ENCODE measurements at regions not wholly inside any gene's neighbourhood (a gene's known extent, or its start where the extent isn't known, plus 50 kb on each side); places are given as distances from the start of the nearest gene placed in this dataset.

DNA sequence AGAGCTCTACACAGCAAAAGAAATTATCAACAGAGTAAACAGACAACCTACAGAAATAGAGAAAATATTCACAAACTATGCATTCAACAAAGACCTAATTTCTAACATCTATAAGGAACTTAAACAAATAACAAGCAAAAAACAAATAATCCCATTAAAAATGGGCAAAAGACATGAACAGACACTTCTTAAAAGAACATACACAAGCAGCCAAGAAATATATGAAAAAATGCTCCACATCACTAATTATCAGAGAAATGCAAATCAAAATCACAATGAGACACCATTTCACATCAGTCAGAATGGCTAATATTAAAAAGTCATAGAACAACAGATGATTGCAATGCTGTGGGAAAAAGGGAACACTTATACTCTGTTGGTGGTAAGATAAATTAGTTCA, 100.7 kb upstream of the LGR5 start:
- Mint-ChIP-seq H3K27ac (ENCODE audit: low read depth, unreplicated experiment) (no peak overlapping the region), H3K9me3 (ENCODE audit: unreplicated experiment) (peaks cover 20% of the 10 kb centered on the region), H3K4me3 (ENCODE audit: unreplicated experiment) (no peak overlapping the region), H3K36me3 (ENCODE audit: insufficient read depth, unreplicated experiment) (no peaks in the 10 kb centered on the region), H3K4me1 (ENCODE audit: insufficient read depth, unreplicated experiment) (no peaks in the 10 kb centered on the region), H3K27me3 (ENCODE audit: insufficient read depth, unreplicated experiment) (peaks cover 6% of the 10 kb centered on the region)
- ChIA-PET CTCF (interaction anchor here (0.7 kb wide), 1 partner anchor 202 kb away, joined by 5 read pairs; no protein-coding TSS in a partner anchor), POLR2A (no interaction called here)
- BruUV-seq (replicated peaks) = no TSS peak
- intact Hi-C loops (cut with micrococcal nuclease) = no loop called here
- TF ChIP-seq, protein P1, sequence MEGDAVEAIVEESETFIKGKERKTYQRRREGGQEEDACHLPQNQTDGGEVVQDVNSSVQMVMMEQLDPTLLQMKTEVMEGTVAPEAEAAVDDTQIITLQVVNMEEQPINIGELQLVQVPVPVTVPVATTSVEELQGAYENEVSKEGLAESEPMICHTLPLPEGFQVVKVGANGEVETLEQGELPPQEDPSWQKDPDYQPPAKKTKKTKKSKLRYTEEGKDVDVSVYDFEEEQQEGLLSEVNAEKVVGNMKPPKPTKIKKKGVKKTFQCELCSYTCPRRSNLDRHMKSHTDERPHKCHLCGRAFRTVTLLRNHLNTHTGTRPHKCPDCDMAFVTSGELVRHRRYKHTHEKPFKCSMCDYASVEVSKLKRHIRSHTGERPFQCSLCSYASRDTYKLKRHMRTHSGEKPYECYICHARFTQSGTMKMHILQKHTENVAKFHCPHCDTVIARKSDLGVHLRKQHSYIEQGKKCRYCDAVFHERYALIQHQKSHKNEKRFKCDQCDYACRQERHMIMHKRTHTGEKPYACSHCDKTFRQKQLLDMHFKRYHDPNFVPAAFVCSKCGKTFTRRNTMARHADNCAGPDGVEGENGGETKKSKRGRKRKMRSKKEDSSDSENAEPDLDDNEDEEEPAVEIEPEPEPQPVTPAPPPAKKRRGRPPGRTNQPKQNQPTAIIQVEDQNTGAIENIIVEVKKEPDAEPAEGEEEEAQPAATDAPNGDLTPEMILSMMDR (IDR thresholded peaks at IDR 0.05; ENCODE audit: unreplicated experiment) = no peak
- DNase-seq (ENCODE audit: unreplicated experiment) = no peak

DNA sequence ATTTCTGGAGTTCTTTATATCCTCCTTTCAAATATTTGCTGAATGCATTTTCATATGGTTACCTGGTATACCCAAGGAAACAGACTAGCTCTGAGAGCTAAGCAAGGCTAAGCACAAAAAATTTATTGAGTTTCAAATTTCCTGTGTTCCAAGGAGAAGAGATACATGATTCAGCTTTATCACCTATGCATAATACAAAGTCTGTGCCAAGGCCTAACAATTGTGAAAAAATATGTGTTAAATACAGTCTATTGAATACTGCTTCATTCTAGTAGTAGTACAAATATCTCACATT, 103.7 kb upstream of the LGR5 start:
- Mint-ChIP-seq H3K36me3 (ENCODE audit: insufficient read depth, unreplicated experiment) (no peaks in the 10 kb centered on the region), H3K27ac (ENCODE audit: low read depth, unreplicated experiment) (no peak overlapping the region), H3K27me3 (ENCODE audit: insufficient read depth, unreplicated experiment) (no peaks in the 10 kb centered on the region), H3K9me3 (ENCODE audit: unreplicated experiment) (peaks cover 8% of the 10 kb centered on the region), H3K4me3 (ENCODE audit: unreplicated experiment) (no peak overlapping the region), H3K4me1 (ENCODE audit: insufficient read depth, unreplicated experiment) (no peaks in the 10 kb centered on the region)
- ChIA-PET CTCF (no interaction called here), POLR2A (interaction anchor here (0.6 kb wide), 1 partner anchor 458 kb away, joined by 3 read pairs; no protein-coding TSS in a partner anchor)
- intact Hi-C loops (cut with micrococcal nuclease) = no loop called here
- no TSS peak for BruUV-seq (replicated peaks)
- DNase-seq (ENCODE audit: unreplicated experiment) = no peak
- TF ChIP-seq, protein P1 (IDR thresholded peaks at IDR 0.05; ENCODE audit: unreplicated experiment) = no peak

- ChIA-PET CTCF (no interaction called here), POLR2A (no interaction called here)
- Mint-ChIP-seq H3K36me3 (ENCODE audit: insufficient read depth, unreplicated experiment) (no peaks in the 10 kb centered on the region), H3K27me3 (ENCODE audit: insufficient read depth, unreplicated experiment) (no peaks in the 10 kb centered on the region), H3K4me3 (ENCODE audit: unreplicated experiment) (no peak overlapping the region), H3K9me3 (ENCODE audit: unreplicated experiment) (peaks cover 4% of the 10 kb centered on the region), H3K27ac (ENCODE audit: low read depth, unreplicated experiment) (no peak overlapping the region), H3K4me1 (ENCODE audit: insufficient read depth, unreplicated experiment) (peaks cover under 1% of the 10 kb centered on the region)
- intact Hi-C loops (cut with micrococcal nuclease) = no loop called here
- TF ChIP-seq, protein P1 (IDR thresholded peaks at IDR 0.05; ENCODE audit: unreplicated experiment) = no peak
- no TSS peak for BruUV-seq (replicated peaks)
- DNase-seq (ENCODE audit: unreplicated experiment) = no peak
These were observed 104.2 kb upstream of the LGR5 start for GRCh38 chr12:71335151-71335962.

- no peak overlapping the region for H3K27ac Mint-ChIP-seq (ENCODE audit: low read depth, unreplicated experiment)
- ChIA-PET POLR2A (no interaction called here), CTCF (no interaction called here)
- H3K4me1 Mint-ChIP-seq (ENCODE audit: insufficient read depth, unreplicated experiment) = peaks cover 10% of the 10 kb centered on the region
- no peak for DNase-seq (ENCODE audit: unreplicated experiment)
- H3K4me3 Mint-ChIP-seq (ENCODE audit: unreplicated experiment) = no peak overlapping the region
- no peaks in the 10 kb centered on the region for H3K9me3 Mint-ChIP-seq (ENCODE audit: unreplicated experiment)
- no peaks in the 10 kb centered on the region for H3K27me3 Mint-ChIP-seq (ENCODE audit: insufficient read depth, unreplicated experiment)
- BruUV-seq (replicated peaks) = no TSS peak
- TF ChIP-seq, protein P1 (IDR thresholded peaks at IDR 0.05; ENCODE audit: unreplicated experiment) = no peak
- intact Hi-C loops (cut with micrococcal nuclease) = no loop called here
- no peaks in the 10 kb centered on the region for H3K36me3 Mint-ChIP-seq (ENCODE audit: insufficient read depth, unreplicated experiment)
These were observed 106.2 kb upstream of the LGR5 start for GRCh38 chr12:71333418-71333817.
